Kidney tubule cell (primary cell): ENCODE measurements at regions not wholly inside any gene's neighbourhood (a gene's known extent, or its start where the extent isn't known, plus 50 kb on each side); places are given as distances from the start of the nearest gene placed in this dataset.
"Not testable (repeated sequence)": the region's sequence is repeated elsewhere in the genome, so short reads cannot be mapped to it uniquely, and the experiment has no call there.

ENCODE experiments used
- DNase-seq: peaks from one replicate; pipeline ENCODE4 v3.0.0-alpha.2; 2018; ENCODE audit warnings: low spot score

DNA sequence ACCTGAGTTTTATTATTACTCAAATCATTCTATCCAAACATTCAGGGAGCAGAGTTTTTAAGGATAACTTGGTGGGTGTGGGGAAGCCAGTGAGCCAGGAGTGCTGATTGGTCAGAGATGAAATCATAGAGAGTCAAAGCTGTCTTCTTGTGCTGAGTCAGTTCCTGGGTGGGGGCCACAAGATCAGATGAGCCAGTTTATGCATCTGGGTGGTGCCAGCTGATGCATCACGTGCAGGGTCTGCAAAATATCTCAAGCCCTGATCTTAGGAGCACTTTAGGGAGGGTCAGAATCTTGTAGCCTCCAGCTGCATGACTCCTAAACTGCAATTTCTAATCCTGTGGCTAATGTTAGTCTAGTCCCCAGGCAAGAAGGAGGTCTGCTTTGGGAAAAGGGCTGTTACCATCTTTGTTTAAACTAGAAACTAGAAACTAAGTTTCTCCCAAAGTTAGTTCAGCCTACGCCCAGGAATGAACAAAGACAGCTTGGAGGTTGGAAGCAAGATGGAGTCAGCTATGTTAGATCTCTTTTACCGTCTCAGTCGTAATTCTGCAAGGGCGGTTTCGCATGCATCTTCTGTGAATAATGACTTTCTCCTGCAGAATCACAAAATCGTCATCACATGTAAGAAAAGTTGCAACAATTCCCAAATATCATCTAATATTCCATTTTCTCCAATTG lies 97.5 kb downstream of the ZNF664 start:
- DNase-seq: not testable (repeated sequence)

DNA sequence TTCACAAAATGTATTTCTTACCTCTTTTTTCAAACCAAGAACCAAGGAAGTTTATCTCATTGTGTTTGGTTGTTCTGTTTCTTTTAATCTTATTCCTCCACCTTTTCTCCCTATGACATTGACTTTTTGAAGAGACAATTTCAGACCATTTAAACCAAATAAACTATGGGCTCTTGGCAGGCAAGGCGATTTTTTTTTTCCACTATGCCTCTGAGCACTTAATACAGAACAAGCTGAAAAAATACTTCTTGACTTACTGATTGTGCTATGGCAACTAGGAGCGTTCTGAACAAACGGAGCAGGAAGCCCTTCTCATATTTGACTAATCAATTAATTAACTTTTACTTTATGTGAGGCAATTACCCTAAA lies 98.0 kb downstream of the ZNF664 start:
- no peak for DNase-seq

DNA sequence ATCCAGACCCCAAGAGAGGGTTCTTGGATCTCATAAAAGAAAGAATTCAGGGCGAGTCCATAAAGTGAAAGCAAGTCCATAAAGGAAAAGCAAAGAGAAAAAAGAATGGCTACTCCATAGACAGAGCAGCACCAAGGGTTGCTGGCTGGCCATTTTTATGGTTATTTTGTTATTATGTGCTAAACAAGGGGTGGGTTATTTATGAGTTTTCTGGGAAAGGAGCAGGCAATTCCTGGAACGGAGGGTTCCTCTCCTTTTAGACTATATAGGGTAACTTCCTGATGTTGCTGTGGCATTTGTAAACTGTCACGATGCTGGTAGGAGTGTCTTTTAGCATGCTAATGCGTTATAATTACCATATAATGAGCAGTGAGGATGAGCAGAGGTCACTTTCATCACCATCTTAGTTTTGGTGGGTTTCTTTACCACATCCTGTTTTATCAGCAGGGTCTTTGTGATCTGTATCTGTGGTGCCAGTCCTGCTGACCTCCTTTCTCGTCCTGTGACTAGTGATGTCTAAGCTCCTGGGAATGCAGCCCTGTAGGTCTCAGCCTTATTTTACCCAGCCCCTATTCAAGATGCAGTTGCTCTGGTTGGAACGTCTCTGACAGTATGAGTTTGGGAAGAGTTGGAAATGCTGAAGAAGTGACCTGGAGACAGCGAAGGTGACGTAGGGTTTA lies 100.5 kb downstream of the ZNF664 start:
- DNase-seq: no peak

DNA sequence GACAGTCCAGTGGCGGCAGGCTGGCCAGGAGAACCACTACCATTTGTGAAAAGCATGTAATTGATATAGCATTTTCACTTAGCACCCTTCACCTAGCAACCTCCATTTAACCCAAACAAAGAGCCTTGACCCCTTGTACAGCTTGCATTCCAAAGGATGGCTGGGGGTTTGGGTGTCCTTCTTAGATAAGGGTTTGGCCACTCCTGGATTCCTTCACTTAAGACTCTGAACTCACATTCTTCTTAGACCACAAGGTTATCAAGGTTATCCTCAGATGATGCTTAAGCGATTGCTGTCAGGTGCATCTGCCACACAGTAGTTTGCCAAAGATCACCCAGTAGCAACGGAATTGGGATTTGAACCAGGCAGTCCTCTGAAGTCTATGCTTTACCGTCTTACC lies 102.8 kb downstream of the ZNF664 start:
- DNase-seq: no peak

DNA sequence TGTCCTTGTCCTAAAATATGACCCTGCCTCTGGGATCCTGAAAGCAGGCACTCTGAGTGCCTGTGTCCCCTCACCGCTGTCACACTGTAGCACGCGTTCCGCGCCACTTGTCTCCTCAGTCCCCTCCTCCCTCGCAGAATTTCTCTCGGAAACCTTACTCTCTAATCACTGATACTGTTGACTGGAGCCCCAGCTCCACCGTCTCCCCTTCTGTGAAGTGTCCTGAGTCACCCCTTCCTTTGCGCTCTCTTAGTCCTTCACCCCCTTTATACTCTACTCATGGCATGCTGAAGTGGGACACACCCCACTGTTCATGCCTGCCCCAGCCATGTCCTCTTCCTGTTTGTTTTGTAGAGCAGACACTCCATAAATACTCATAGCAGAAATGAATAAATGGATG lies 104.7 kb downstream of the ZNF664 start:
- no peak for DNase-seq

DNA sequence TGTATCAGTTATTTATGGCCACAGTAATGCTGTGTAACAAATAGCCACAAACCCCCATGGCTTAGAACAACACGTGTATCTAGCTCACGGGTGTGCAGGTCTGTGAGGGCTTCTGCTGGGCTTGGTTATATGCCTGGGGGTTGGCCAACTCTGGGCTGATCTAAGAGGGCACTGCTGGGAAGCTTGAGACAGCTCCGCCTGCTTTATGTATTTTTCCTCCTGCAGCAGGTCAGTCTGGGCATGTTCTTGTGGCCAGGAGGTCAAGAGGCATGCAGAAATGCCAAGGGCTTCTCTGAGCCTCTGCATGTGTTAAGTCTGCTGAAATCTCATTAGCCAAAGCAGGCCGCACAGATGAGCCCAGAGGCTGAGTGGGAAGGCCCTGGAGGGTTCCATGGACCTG lies 105.8 kb downstream of the ZNF664 start:
- no peak for DNase-seq

DNA sequence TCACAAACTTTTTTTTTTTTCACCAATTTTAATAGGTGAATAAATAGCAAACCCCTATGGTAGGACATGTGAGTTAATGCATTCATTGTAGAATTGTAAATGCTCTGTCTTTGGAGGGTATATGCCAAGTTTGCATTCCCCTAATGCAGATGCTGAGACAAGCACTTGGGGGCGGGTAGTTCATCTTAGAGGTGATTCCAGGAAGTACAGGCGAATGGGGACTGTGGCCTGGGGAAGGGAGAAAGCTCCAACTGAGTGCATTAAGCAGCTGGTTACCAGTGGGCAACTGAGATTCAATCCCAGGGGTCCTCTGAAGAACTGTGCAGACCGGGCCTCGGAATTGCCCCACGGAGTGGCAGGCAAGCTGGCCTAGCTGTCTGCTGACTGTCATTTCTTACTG lies 107.6 kb downstream of the ZNF664 start:
- no peak for DNase-seq

DNA sequence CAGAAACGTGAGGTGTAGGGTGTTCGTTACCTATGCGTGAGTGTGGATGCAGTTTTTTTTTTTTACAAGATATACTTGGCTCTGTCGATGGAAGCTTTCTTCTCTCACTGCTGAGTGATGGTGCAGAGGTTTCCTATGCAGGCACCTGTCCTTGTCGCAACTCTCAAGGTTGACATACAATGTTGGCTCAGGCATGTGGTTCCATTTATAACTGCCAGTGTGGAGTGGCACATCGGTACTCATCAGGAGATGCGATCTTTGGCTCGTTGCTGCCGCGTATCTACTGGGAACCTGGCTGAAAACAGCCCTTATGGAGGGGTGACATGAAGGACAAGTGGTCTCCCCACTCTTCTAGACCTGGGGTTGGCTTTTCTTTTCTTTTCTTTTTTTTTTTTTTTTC lies 109.0 kb downstream of the ZNF664 start:
- DNase-seq: no peak

DNA sequence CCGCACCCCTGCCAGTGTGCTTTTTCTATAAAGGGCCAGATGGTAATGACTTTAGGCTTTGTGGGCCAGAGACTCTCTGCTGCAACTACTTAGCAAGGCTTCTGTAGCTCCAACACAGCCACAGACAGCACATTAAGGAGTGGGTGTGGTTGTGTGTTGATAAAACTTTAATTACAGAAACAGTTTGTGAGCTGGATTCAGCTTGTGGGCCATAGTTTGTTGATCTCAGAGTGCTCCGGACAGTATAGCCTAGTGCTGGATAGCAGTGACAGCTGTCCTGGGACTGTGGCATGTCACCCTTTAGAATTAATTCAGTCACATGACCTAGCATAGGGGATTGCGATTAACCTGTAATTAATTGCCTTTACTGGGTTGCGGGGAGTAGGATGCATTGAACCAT lies 109.7 kb downstream of the ZNF664 start:
- no peak for DNase-seq

DNA sequence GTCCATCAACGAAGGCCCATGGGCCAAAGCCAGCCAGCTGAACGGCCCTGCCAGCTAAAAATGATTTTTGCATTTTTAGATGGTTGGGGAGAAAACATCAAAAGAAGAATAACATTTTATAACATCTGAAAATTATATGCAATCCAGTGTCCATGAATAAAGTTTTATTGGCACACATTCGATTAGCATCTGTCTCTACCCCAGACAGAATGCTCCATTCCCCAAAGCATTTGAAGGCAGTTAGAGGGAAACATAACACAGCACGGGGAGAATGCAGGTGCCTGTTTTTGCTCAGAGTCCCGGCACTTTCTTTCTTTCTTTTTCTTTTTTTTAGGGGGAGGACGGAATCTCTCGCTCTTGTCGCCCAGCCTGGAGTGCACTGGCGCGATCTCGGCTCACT lies 110.7 kb downstream of the ZNF664 start:
- no peak for DNase-seq

DNA sequence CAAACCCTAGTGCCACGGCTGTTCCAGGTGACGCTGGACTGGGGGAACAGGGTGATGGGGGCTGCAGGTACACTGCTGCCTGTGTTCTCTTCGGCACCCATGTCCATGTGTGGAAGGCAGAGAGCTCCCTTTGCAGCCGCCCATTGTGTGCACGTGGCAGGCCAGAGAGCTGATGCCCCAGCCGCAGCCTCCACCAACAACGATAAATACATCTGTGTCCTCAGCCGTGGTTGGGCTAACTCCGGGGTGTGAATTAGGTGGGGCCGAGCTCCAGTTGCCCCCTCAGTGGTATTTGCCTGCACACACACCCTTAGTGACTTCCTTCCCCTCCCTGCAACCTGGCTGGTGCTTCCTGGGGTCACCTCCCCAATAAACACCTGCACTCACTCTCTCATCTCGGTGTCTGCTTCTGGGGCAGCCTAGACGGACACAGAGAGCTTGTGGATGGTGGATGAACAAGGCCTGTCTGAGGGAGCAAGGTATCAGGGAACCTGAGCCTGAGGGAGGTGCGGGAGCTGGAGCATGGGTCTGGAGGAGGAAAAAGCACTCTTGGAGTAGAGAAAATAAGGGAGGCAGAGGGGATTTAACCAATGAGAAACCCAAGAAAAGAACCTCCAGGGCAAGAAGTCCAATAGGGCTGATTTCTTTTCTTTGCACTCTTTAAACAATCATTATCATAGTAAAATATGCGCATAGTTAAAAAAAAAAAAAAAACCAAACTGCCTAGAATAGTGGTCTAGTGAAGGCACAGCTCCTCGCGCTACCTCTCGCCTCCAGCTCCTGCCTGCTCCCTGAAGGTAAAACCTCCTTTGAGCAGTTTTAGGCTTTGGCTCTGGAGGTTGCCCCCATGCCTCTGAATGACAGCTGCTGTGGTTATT lies 112.6 kb downstream of the ZNF664 start:
- DNase-seq: no peak

DNA sequence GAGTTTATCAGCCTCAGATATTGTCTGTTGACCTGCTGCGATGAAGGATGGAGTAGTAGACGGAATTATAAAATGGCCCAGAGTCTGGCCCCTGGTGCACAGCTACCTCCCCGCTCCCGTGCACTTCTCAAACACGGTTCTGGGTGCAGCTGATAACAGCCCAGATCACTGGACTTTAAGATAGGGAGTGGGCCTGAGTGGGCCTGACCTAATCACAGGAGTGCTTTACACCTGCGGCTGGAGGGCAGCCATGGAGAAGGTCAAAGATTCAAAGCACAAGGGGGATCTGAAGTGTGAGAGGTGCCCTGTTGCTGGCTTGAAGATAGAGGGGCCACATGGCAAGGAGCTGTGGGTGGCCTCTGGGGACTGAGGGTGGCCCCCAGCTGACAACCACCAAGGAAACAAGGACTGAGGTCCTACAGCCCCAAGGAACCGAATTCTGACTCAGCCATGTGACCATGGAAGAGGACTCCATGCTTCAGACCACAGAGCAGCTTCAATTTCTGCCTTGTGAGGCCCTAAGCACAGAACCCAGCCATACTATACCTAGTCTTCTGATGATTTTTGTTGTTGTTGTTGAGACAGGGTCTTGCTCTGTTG lies 113.4 kb downstream of the ZNF664 start:
- DNase-seq: no peak

DNA sequence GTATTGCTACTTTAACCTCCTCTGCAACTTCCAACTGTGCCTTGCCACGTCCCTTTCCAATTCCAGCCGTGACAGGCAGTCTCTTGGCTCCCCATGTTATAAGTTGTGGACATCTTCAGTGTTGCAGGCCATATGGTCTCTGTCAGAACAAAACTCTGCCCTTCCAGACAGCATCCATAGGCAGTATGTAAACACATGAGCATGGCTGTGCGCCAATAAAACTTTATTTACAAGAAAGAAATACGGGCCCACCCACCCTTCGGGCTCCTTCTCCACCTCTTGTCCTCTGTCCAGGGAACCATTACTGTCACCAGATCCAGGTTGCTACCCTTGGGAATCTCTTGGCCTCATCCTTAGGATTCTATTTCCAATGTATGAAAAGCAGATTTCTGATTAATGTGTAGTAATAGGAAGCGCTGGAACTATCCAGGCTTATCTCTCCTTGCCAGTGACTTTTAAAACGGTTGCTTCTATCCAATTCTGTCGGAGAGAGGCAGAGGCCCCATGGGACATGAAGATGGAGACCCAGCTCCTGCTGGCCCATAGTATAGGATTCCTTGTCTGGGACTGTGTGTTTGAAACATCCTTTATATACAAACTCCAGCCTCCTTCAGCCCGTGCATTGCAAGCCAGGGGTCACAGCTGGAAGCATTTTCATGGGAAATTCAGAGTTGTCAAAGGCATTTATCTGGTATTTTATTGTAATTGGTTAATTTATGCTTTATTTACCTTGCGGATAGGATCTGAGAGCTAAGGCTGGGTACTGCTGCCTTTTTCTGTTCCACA lies 114.4 kb downstream of the ZNF664 start:
- no peak for DNase-seq

DNA sequence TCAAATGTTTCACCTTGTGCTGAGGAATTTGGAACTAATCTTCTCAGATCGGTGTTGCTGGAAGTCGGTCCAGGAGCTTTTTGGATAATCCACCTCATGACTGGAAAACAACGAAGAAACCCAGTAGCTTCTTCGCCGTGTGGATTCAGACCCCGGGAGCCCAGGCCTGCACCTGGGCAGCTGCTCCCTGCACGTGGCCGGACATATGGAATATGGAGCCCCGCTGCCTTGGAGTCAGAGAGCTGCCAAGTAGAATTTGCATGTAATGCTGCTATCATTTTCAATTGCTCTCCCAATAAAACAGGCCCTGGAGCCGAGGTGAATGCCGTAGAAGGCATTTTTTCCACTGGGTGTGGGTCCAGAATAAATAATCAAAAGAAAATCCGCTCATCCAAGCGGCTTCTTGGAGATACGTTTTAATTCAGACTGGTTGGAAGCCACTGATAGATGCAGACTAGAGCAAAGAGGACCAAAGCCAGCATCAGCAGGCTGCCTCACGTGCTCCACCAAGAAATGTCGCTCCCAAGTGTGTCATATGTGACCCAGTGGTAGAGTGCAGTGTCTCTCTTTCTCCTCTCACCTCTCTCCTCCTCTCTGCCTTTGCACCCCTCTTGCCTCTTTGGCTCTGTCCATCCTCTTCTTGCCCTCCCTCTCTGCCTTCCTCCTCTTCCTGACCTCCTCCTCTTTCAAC lies 115.3 kb downstream of the ZNF664 start:
- no peak for DNase-seq

DNA sequence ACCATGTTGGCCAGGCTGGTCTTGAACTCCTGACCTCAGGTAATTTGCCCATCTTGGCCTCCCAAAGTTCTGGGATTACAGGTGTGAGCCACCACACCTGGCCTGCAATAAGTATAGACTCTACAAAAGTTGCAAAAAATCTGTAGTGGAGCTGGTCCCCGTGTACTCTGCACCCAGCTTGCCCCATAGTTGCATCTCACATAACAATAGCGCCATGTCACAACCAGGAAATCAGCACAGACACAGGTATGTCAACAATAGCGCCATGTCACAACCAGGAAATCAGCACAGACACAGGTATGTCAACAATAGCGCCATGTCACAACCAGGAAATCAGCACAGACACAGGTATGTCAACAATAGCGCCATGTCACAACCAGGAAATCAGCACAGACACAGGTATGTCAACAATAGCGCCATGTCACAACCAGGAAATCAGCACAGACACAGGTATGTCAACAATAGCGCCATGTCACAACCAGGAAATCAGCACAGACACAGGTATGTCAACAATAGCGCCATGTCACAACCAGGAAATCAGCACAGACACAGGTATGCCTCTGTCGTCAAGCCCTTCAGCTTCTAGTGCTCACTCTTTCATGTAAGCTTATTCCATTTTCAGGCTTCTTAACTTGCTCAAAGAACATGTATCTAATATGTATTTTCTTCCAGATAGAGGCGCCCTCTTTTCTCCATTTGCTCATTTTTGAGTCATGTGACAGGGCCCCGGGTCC lies 116.3 kb downstream of the ZNF664 start:
- DNase-seq: not testable (repeated sequence)

DNA sequence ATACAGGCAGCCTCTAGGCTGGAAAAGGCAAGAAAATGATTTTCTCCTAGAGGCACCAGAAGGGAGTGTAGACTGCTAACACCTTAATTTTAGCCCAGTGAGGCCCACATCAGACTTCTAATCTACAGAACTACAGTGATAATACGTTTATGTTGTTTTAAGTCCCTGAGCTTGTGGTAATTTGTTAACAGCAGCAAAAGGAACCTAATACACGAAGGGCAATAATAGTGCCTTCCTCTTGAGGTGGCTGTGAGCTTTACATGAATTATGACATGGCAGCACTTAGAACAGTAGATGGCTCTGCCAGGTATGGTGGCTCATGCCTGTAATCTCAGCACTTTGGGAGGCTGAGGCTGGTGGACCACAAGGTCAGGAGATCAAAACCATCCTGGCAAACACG lies 118.8 kb downstream of the ZNF664 start:
- DNase-seq: no peak

DNA sequence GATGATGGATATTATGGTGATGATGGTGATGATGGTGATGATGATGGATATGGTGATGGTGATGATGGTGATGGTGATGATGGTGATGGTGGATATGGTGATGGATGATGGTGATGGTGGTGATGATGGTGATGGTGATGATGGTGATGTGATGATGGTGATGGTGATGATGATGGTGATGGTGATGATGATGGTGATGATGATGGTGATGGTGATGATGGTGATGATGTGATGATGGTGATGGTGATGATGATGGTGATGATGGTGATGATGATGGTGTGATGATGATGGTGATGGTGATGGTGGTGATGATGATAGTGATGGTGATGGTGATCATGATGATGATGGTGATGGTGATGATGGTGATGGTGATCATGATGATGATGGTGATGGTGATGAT lies 119.5 kb downstream of the ZNF664 start:
- DNase-seq: not testable (repeated sequence)

DNA sequence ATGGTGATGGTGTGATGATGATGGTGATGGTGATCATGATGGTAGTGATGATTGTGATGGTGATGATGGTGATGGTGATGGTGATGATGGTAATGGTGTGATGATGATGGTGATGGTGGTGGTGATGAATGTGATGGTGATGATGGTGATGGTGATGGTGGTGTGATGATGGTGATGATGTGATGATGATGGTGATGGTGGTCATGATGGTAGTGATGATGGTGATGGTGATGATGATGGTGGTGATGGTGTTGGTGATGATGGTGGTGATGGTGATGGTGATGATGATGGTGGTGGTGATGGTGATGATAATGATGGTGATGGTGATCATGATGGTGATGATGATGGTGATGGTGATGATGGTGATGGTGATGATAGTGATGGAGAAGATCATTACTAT lies 120.3 kb downstream of the ZNF664 start:
- DNase-seq: no peak

DNA sequence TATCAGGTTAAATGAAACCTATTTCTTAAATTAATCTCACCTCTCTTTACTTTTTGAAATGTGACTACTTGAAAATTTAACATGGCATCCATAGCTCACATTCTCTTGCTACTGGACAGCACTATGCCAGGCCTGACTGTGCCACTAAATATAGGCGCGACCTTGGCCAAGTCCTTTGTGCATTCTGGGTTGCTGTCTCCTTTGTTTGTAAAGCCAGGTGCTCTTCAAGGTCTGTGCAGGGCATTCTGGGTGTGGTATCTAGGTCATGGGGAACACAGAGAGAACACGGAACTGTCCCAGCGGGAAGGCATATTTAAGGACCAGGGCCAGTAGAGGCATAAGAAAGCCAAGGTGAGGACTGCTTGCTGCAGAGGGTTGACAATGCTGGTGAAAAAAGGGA lies 121.2 kb downstream of the ZNF664 start:
- no peak for DNase-seq

DNA sequence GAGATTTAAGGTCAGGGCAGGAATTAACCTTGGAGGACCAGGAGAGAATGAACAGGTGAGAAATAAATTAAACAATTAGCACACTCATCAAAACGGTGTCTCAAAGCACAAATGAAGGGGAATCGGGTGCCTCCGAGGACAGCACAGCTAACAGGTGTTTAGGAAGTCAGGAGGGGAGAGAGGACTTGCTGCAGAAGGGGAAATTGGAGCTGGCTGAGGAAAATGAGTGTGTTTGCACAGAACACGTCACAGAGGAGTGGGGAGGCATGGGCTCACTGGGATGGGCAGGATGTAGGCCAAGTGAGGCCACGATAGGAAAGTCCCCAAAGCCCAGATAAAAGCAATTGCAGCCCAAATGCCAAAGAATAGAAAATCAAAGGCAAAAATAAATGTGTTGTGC lies 121.7 kb downstream of the ZNF664 start:
- no peak for DNase-seq

DNA sequence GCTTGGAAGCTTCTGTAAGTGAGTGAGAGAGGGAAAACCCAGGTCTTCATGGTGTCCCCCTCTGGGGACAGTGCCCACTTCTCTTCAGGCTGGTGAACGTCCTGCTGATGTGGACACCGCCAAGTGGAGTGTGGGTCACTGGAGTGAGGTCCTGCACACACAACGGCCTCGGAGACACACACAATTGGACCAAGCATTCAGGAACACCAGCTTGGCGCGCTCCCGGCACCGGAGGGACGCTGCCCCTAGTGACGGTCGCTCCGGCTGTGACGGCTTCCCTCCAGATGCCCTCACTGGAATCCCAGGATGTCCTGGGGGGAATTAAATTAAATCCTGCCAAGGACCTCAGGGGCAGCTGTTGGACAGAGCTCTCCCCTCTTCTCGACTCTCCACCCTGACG lies 123.1 kb downstream of the ZNF664 start:
- DNase-seq: no peak
